Neural progenitor cell (in vitro differentiated cells): ENCODE measurements at regions not wholly inside any gene's neighbourhood (a gene's known extent, or its start where the extent isn't known, plus 50 kb on each side); places are given as distances from the start of the nearest gene placed in this dataset.

Experiments used
- CTCF ChIP-seq: fragments of 200-600 bp; sonication (generic); IDR thresholded peaks from 2 replicates; pipeline ENCODE4 v1.5.1; 2017; ENCODE audit warnings: antibody characterized with exemption, mild to moderate bottlenecking
- EZH2 ChIP-seq: fragments of 200-600 bp; sonication (generic); IDR thresholded peaks from 2 replicates; pipeline ENCODE4 v1.6.1; 2017; ENCODE audit warnings: antibody characterized with exemption, mild to moderate bottlenecking, moderate library complexity
- EZH2phosphoT487 ChIP-seq: fragments of 200-600 bp; sonication (generic); IDR thresholded peaks from 2 replicates; pipeline ENCODE4 v1.6.1; 2017; ENCODE audit warnings: antibody characterized with exemption

- TF ChIP-seq EZH2phosphoT487 = no peak
- no peak for TF ChIP-seq EZH2
- TF ChIP-seq CTCF = no peak
These were observed 103.3 kb upstream of the CNTLN start for GRCh38 chr9:17031546-17031945.
